Breast epithelium (tissue), 4 donors: ENCODE measurements at regions not wholly inside any gene's neighbourhood (a gene's known extent, or its start where the extent isn't known, plus 50 kb on each side); places are given as distances from the start of the nearest gene placed in this dataset.

ENCODE experiments used
- DNase-seq, 2 donors: peaks; one replicate each; pipeline ENCODE4 v3.0.0-alpha.2; 2019; ENCODE audit warnings: low spot score in 2 of 2
- H3K27ac ChIP-seq, 2 donors: fragments of 200-600 bp; sonication (generic) in 1 of 2; one replicate each; pipeline ENCODE4 v1.5.1; 2016 to 2019; ENCODE audit warnings: mild to moderate bottlenecking in 1 of 2
- H3K27me3 ChIP-seq, 2 donors: fragments of 200-600 bp; sonication (generic) in 1 of 2; one replicate each; pipeline versions ENCODE4 v1.5.1 to v1.6.0; 2017 to 2019; ENCODE audit warnings: control low read depth in 1 of 2, mild to moderate bottlenecking in 1 of 2
- H3K36me3 ChIP-seq: fragments of 200-600 bp; one replicate; pipeline ENCODE4 v1.5.1; 2019
- H3K4me1 ChIP-seq, 2 donors: fragments of 200-600 bp; sonication (generic); one replicate each; pipeline ENCODE4 v1.5.1; 2016 to 2019; ENCODE audit warnings: control low read depth in 1 of 2
- H3K4me3 ChIP-seq, 3 donors: fragments of 200-600 bp; sonication (generic); 1 replicate in 2 of 3; 2 replicates in 1 of 3; pipeline ENCODE4 v1.5.1; 2016 to 2019; ENCODE audit warnings: mild to moderate bottlenecking in 3 of 3, moderate library complexity in 2 of 3
- H3K9me3 ChIP-seq, 2 donors: fragments of 200-600 bp; sonication (generic) in 1 of 2; one replicate each; pipeline ENCODE4 v1.5.1; 2016 to 2019; ENCODE audit warnings: control low read depth in 1 of 2
- CTCF ChIP-seq, 3 donors: fragments of 450-650 bp; IDR thresholded peaks; one replicate each; pipeline ENCODE4 v1.5.1; 2016 to 2017; ENCODE audit warnings: antibody characterized with exemption in 3 of 3, mild to moderate bottlenecking in 3 of 3, moderate library complexity in 3 of 3
- POLR2A ChIP-seq: fragments of 450-650 bp; IDR thresholded peaks from one replicate; pipeline ENCODE4 v1.6.1; 2016; ENCODE audit warnings: antibody characterized with exemption, mild to moderate bottlenecking, moderate library complexity
- POLR2AphosphoS5 ChIP-seq, 3 donors: sonication (generic); formaldehyde crosslinking; IDR thresholded peaks; one replicate each; pipeline ENCODE4 v1.6.1; 2017; ENCODE audit warnings: antibody characterized with exemption in 3 of 3
- intact Hi-C: fragments of 100-400 bp; cut with DNase I; formaldehyde crosslinking; loops from one replicate; pipeline ENCODE4 v1.15.1; 2023; ENCODE audit warnings: low total_unique reads

DNA sequence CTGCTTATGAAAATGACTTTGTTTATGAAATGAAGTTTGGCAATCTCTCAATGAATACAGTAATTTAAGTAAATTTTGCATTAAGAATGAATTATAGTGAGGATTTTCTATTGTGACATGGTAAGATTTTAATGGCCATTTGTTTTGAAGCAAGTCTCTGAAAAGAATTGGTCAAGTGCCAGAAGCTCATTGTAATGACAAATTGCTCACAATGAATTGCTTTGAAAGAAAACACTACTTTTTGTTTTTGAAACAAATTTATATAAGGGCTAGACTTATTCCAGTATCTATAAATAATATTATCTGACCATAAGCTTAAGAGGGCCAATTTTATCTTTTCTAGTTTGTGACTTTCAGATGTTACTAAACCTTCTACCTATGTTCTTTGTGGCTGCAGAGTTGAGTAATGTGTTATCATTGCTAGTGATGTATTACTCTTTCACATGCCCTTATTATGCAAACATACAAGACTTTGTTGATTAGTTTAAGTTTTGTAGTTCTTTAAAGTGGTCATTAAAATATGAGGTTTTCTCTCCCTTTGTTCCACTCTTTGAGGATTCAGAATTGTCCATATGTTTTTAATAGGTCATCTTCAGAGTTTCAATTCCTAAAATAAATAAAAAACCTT lies 93.0 kb upstream of the ZNF608 start:
- Histone ChIP-seq H3K4me3 (no peak overlapping the region), H3K27me3 (no peaks in the 10 kb centered on the region), H3K4me1 (peaks cover 0 to 5% of the 10 kb centered on the region in 2 donors), H3K9me3 (no peaks in the 10 kb centered on the region), H3K27ac (no peak overlapping the region), H3K36me3 (no peaks in the 10 kb centered on the region)
- no peak for DNase-seq
- TF ChIP-seq POLR2AphosphoS5 (IDR thresholded peaks at IDR 0.05) (no peak), POLR2A (no peak), CTCF (IDR thresholded peaks at IDR 0.05) (no peak)
- intact Hi-C loops = no loop called here

DNA sequence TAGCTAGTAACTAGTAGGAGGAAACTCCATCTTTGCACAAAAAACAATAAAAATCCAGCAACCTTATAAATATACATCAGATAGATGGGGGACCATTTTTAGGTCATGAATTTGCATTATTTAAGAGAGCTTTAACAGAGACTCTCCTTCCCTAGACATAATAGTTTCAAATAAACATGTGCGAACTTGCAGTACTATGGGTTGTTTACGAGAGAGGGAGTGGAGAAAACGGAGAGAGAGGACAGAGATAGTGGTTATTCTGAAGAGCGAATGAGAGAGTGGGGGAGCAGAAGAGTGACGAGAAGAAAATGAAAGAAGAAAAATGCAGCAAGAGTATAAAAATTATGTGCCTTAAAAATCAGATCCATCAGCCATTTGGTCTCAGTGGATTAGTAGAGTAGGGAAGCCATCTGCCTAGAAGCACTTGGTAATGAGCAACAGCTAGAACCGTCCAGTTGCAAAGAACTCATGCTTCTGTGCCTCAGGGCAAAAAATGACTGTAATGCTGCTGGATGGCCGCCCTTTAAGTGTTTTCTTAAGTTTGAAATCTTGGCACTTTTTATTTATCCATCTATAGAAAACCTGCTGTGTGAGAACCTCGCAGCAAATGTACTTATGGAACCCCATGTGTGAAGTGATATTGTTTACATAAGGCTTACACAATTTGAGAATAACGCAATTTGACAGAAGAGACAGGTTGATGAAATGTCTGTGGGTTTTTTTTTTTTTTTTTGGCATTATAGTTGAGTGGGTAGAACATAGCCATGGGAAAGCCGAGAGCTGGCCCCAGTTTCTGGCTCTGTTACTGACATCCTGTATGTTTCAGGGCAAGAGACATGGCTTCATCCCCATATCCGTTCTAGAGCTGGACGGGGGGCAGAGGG lies 95.6 kb upstream of the ZNF608 start:
- no peak for TF ChIP-seq CTCF (IDR thresholded peaks at IDR 0.05)
- TF ChIP-seq POLR2A = no peak
- no peak for TF ChIP-seq POLR2AphosphoS5 (IDR thresholded peaks at IDR 0.05)
- Histone ChIP-seq H3K4me3 (no peak overlapping the region), H3K27ac (no peak overlapping the region), H3K4me1 (peaks cover 0 to 5% of the 10 kb centered on the region in 2 donors), H3K27me3 (no peaks in the 10 kb centered on the region), H3K9me3 (no peaks in the 10 kb centered on the region), H3K36me3 (no peaks in the 10 kb centered on the region)
- DNase-seq = peak in 1 of 2 donors; percentile 19
- intact Hi-C loops = no loop called here

DNA sequence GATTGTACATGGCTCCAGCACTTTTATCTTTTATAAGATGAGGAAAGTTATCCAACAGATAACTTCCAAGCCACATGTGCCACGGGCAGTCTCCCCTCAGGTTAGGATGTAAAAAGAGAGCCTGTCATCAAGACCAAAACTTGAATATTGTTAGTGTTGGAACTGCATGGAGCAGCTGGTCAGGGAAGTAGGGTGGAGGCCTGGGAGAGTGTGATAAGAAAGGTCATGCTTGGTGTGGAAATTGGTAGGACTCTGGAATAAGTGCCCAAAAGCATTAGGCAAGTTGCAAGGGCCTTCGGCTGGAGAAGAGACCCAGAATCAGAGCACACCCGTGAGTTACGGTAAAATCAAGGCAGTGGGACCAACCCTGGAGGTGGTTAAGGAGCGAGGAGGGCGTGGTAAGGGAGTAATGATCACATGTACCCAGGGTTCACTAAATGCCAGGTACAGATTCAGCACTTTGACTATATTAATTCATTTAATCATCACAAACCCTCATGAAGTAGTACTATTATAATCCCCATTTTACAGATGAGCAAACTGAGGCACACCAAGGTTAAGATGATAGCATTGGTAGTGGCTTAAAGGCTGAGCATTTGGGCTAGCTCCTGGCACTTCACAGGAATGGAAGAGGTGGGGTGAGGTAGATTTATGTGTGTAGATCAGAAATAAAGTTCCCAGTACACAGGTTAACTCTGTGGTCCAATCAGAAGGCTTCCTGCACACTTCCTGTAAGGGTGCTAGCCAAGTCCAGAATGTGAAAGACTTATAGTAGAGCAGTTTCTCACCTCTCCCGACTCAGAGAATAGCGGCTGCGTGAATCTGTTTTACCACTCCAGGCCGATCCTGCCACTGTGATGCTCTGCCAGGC lies 96.5 kb upstream of the ZNF608 start:
- H3K27ac ChIP-seq = no peak overlapping the region
- H3K4me3 ChIP-seq = no peak overlapping the region
- DNase-seq = no peak

GRCh38 chr5:124843596-124843899 lies 97.1 kb upstream of the ZNF608 start:
- H3K4me1 ChIP-seq = peaks cover 0 to 5% of the 10 kb centered on the region in 2 donors
- no peaks in the 10 kb centered on the region for H3K36me3 ChIP-seq
- no peak overlapping the region for H3K4me3 ChIP-seq
- intact Hi-C loops = no loop called here
- H3K9me3 ChIP-seq = no peaks in the 10 kb centered on the region
- no peaks in the 10 kb centered on the region for H3K27me3 ChIP-seq
- no peak overlapping the region for H3K27ac ChIP-seq
- TF ChIP-seq POLR2AphosphoS5 (IDR thresholded peaks at IDR 0.05) = no peak
- TF ChIP-seq CTCF (IDR thresholded peaks at IDR 0.05) = no peak
- TF ChIP-seq POLR2A = no peak
- DNase-seq = no peak

More for the DNA sequence above, 96.5 kb upstream of the ZNF608 start:
- intact Hi-C loops = no loop called here
- H3K9me3 ChIP-seq = no peaks in the 10 kb centered on the region
- TF ChIP-seq POLR2A (no peak), CTCF (IDR thresholded peaks at IDR 0.05) (no peak), POLR2AphosphoS5 (IDR thresholded peaks at IDR 0.05) (no peak)
- H3K27me3 ChIP-seq = no peaks in the 10 kb centered on the region
- H3K4me1 ChIP-seq = peaks cover 0 to 5% of the 10 kb centered on the region in 2 donors
- no peaks in the 10 kb centered on the region for H3K36me3 ChIP-seq
